ENCODE measurements at regions not wholly inside any gene's neighbourhood (a gene's known extent, or its start where the extent isn't known, plus 50 kb on each side); places are given as distances from the start of the nearest gene placed in this dataset.

- H3K9me3 ChIP-seq: no peaks in the 10 kb centered on the region
- no peaks in the 10 kb centered on the region for H3K36me3 ChIP-seq (ENCODE audit: low read depth, missing control alignments)
- intact Hi-C loops (cut with DNase I; ENCODE audit: low total_unique reads): no loop called here
- H3K27ac ChIP-seq: no peak overlapping the region
- WGBS, 2 donors: 58 to 67% methylated on average over 3 of the region's 3 CpGs
- no peak for DNase-seq
- H3K4me1 ChIP-seq: no peaks in the 10 kb centered on the region
- H3K4me3 ChIP-seq: no peak overlapping the region
- TF ChIP-seq POLR2A (IDR thresholded peaks at IDR 0.05): no peak
- TF ChIP-seq CTCF (IDR thresholded peaks at IDR 0.05): no peak
- H3K27me3 ChIP-seq: no peaks in the 10 kb centered on the region
Observed at GRCh38 chr16:77617553-77617952, 104.8 kb upstream of the NUDT7 start.

GRCh38 chr16:77617996-77618395 is 104.3 kb upstream of the NUDT7 start:
- Histone ChIP-seq H3K27ac (no peak overlapping the region), H3K4me1 (no peaks in the 10 kb centered on the region), H3K36me3 (ENCODE audit: low read depth, missing control alignments) (no peaks in the 10 kb centered on the region), H3K9me3 (no peaks in the 10 kb centered on the region), H3K4me3 (no peak overlapping the region), H3K27me3 (no peaks in the 10 kb centered on the region)
- intact Hi-C loops (cut with DNase I; ENCODE audit: low total_unique reads): no loop called here
- WGBS, 2 donors: 59 to 68% methylated on average over 5 of the region's 5 CpGs
- DNase-seq: no peak
- TF ChIP-seq CTCF (IDR thresholded peaks at IDR 0.05) (no peak), POLR2A (IDR thresholded peaks at IDR 0.05) (no peak)

- intact Hi-C loops (cut with DNase I; ENCODE audit: low total_unique reads): no loop called here
- Histone ChIP-seq H3K4me1 (no peaks in the 10 kb centered on the region), H3K4me3 (no peak overlapping the region), H3K27ac (no peak overlapping the region), H3K9me3 (no peaks in the 10 kb centered on the region), H3K27me3 (no peaks in the 10 kb centered on the region), H3K36me3 (ENCODE audit: low read depth, missing control alignments) (no peaks in the 10 kb centered on the region)
- 84 to 96% methylated on average over 5 of the region's 5 CpGs for WGBS, 2 donors
- no peak for TF ChIP-seq CTCF (IDR thresholded peaks at IDR 0.05)
- no peak for TF ChIP-seq POLR2A (IDR thresholded peaks at IDR 0.05)
- no peak for DNase-seq
Observed at GRCh38 chr16:77618951-77619350, 103.4 kb upstream of the NUDT7 start.

GRCh38 chr16:77624085-77624484 is 98.2 kb upstream of the NUDT7 start:
- WGBS, 2 donors: 72 to 85% methylated on average over 9 of the region's 9 CpGs
- no peaks in the 10 kb centered on the region for H3K9me3 ChIP-seq
- DNase-seq: no peak
- intact Hi-C loops (cut with DNase I; ENCODE audit: low total_unique reads): no loop called here
- no peaks in the 10 kb centered on the region for H3K27me3 ChIP-seq
- H3K27ac ChIP-seq: no peak overlapping the region
- H3K4me3 ChIP-seq: no peak overlapping the region
- no peaks in the 10 kb centered on the region for H3K36me3 ChIP-seq (ENCODE audit: low read depth, missing control alignments)
- H3K4me1 ChIP-seq: no peaks in the 10 kb centered on the region
- no peak for TF ChIP-seq POLR2A (IDR thresholded peaks at IDR 0.05)
- no peak for TF ChIP-seq CTCF (IDR thresholded peaks at IDR 0.05)

- H3K4me1 ChIP-seq: no peaks in the 10 kb centered on the region
- H3K27ac ChIP-seq: no peak overlapping the region
- H3K36me3 ChIP-seq (ENCODE audit: low read depth, missing control alignments): no peaks in the 10 kb centered on the region
- DNase-seq: no peak
- TF ChIP-seq POLR2A (IDR thresholded peaks at IDR 0.05): no peak
- no peak for TF ChIP-seq CTCF (IDR thresholded peaks at IDR 0.05)
- intact Hi-C loops (cut with DNase I; ENCODE audit: low total_unique reads): no loop called here
- H3K27me3 ChIP-seq: no peaks in the 10 kb centered on the region
- WGBS, 2 donors: 89% methylated on average over 2 to 3 of the region's 3 CpGs
- H3K4me3 ChIP-seq: no peak overlapping the region
- no peaks in the 10 kb centered on the region for H3K9me3 ChIP-seq
Observed at GRCh38 chr16:77636615-77637014, 85.7 kb upstream of the NUDT7 start.
